GM19035 (cell line): ENCODE measurements at regions not wholly inside any gene's neighbourhood (a gene's known extent, or its start where the extent isn't known, plus 50 kb on each side); places are given as distances from the start of the nearest gene placed in this dataset.
"Not testable (repeated sequence)": the region's sequence is repeated elsewhere in the genome, so short reads cannot be mapped to it uniquely, and the experiment has no call there.

Experiments used
- ATAC-seq: cut with Tn5 transposase; IDR thresholded peaks from one replicate; pipeline ENCODE4 v1.9.1; 2021; ENCODE audit not compliant: unreplicated experiment

GRCh38 chr5:5902678-5903646, 475.4 kb downstream of the MED10 start:
- ATAC-seq = no peak

- ATAC-seq = no peak
Observed at GRCh38 chr5:5900350-5900749, 477.9 kb downstream of the ICE1 start.

GRCh38 chr5:5899716-5900115, 477.2 kb downstream of the ICE1 start:
- ATAC-seq = no peak

GRCh38 chr5:5888284-5888683, 465.8 kb downstream of the ICE1 start:
- no peak for ATAC-seq

DNA sequence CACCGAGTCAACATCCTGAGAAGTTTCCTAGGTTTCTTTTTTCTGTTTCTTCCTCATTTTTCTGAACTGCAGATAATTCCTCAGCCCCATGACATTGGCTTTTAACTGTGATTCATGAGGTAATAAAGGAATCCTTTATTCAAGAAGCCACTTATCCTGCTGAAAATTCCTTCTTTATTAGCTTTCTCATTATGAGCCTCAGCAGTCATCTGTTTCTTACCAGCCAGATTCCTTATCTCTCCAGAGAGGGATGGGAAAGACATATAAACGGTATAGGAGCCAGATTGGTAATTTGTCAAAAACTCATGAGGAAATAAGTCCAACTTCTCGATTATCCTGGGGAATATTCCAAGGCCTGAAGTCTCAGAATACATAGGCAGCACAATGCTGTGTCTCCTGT, 465.4 kb downstream of the ICE1 start:
- ATAC-seq = no peak

DNA sequence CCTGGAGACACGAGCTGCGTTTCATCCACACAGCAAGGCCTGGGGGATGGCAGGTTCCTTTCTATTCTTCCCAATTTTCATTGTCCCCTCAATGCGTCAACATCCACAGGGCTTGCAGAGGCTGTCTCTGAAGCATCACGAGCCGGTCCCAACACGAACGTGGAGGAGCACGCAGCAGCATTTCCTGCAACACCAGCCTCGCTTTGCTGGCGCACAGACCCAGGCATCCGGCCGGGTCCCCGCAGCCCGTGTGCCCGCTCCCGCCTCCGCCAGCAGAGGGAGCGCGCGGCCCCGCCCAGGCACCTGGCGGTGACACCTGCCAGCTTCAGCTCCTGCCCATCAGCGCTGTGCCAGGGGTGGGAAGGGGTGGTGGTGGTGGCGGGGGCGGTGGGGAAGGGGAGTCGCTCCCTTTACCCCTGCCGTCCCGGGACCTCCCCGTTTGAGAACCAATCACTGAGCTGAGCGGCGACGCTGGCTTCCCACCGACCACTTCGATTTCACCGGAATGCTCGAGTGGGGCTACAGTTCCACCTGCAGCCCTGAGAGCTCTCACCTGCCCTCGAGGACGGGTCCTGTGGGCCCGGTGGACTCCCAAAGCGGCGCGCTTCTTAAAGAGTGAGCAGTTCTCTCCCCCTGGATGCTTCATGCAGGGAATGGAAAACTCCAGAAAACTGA, 464.5 kb downstream of the ICE1 start:
- ATAC-seq = peak; percentile 80

DNA sequence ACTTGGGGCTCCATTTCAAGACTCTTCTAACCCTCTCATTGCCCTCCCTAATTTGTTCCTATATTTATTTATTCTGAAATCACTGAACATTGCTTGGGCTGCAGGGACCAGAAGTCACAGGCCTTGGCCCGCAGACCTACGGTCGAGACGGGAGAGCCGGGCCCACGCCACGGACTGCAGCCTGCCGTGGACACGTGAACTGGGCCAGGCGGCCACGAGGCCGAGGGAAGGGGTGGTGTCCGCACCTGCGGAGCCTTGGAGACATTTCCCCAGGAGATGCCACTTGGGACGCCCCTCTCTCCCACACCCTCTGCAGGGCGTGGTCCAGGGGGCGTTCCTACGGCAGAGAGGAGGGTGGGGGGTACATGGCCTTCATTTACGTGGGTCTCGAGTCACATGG, 463.9 kb downstream of the ICE1 start:
- ATAC-seq = no peak

DNA sequence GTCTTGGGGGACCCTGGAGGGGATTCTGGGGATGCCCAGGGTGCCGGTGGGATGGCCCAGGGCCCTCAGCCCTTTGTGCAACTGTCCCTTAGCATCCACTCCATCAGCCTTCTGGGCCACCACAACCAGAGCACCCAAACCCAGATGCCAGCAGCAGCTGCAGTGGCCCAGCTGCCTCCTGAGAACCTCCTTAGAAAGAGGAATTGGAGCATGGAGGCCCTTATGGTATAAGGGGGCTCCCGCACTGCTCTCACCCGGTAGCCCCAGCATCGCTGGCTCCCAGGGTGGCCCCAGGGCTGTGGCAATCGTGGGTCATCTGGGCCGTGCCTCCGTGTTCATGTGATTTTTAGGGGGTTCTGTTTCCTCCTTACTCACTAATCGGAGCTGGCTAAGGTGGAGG, 463.3 kb downstream of the ICE1 start:
- ATAC-seq = no peak

DNA sequence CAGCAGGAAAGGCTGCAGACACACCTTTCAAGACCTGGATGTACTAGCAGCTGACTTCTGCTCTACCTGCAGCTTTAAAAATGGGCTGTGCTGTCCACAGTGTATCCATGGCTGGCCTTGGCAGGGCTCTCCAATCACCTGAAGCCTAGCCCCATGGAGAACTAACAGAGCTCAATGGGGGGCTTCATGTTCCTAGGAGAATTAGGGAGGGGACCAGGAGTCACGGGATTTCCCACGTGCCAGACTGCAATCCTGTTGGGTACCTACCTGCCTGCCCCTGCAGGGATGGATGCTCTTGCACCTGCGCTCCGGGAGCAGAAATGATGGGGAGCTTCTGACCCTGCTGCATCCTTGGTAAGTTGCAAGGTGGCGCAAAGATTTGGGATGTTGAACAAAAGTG, 462.1 kb downstream of the ICE1 start:
- no peak for ATAC-seq

DNA sequence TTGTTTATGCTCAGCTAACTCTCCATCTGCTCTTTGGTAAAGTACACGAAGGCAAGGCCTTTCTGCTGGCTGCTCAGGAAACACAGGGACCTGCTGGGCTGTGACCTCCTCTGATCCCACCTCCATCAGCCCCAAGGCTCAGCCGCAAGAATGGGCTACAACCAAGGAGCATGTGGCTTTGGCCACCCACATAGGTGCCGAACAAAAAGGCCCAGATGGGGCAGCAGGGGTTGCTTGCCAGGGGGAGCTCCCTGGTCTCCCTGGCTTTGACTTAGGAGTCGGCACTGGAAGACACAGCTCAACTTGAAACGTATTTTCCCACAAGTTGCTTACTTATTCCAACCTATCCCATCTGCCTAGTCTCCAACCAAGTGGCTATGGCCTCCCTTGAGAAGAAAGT, 461.1 kb downstream of the ICE1 start:
- no peak for ATAC-seq

DNA sequence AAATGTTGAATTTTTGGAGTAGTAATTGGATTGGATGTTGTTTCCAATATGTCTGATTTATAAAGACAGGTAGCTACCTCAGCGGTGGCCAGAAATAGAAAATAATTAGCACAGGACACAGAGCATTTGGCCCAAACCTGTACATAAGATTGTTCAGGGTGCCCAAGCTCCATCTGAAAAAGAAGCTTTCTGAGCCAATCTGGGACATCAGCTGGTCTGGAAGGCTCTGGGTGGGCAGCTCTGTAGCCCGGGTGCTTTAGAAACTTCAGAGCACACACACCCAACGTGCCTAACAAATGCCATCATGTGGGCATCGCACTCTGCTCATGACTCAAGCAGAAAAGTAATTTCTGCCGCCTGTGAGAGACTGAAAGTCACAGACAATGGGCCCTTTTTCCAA, 460.7 kb downstream of the ICE1 start:
- ATAC-seq = no peak

GRCh38 chr5:5882706-5883105, 460.2 kb downstream of the ICE1 start:
- ATAC-seq = no peak

DNA sequence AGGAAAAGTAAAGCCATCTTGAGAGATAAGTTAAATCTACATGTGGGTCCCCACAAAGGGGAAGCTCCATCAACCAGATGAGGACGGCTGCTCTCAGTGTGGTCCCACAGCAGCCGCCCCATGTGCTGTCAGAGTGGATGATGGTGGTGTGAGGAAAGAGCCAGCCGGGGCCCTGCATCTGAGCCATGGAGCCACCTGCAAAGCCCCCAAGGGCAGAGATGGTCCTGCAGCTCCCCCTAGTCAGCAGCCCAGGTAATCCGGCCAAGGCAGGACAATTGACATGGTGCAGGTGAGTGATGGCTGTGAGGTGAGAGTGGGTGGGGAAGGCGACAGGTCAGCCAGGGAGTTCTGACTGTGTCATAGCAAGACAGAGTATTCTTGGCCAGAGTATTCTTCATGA, 458.8 kb downstream of the ICE1 start:
- ATAC-seq = peak; percentile 55

DNA sequence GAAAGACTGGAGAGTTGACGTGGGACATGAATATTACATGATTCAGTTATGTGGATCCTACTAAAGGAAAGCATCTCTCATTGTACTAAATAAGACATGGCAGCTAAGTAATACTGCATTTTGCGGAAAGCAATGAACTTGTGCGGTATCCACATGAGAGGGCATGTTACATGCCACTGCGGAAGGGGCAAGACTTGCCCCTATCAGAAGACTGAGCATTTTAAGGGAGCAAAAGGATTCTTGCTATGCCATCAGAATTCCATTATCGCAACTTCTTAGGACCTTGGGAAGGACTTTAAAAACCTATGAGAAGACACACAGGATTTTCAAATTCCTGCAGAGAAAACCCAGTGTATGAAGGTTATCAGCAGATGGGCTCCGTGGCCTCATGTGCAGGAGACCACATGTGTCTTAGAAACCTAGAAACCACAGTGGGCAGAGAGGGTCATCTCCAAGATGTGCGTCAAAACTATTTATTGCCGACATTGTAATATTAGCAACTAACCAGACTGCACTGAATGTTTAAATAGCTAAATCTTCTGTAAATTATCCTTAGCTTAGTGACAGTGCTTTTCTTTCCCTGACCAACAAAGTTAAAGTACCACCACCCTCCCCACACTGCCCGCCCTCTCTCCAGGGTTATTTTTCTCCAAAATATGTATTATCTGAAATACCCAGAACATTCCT, 457.7 kb downstream of the ICE1 start:
- no peak for ATAC-seq

- no peak for ATAC-seq
Observed at GRCh38 chr5:5857396-5857795, 434.9 kb downstream of the ICE1 start.

DNA sequence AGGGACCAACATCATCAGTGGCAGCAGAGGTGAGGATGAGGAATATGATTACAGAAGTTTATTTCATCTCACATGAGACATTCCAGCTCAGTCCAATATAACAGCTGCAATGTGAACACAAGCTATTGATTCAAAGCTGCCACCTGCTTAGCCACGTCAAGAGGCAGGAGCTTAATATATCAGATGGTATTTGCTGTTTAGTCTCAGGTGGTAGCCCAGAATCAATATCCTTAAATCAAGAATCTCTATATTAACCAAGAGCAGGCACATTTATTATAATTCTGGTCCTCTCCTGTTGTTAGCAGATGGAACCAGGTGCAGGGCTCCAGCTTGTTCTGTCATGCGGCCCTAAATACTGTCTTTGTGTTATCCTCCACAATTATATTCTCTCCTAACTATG, 431.6 kb downstream of the ICE1 start:
- ATAC-seq = no peak

GRCh38 chr5:5838493-5838892, 416.0 kb downstream of the ICE1 start:
- ATAC-seq = no peak

- not testable (repeated sequence) for ATAC-seq
Observed at GRCh38 chr5:5831622-5832021, 409.1 kb downstream of the ICE1 start.

DNA sequence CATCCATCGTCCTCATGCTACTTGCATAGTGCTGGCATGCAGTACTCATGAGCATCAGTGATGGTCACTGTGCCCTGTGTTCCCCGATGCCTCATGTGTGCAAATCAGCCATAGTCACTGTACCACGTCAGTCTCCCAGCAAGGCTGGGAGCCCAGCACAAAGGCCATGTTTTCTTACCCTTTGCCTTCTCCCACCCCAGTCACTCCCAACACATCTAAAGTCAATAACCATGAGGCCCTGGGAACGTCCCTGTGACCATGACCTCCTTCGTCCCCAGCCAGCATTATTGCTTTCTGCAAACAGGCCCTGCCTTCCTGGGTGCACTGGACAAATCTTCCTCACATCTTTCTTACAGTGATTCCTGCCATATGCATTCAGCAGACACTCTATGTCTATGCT, 406.1 kb downstream of the ICE1 start:
- no peak for ATAC-seq

DNA sequence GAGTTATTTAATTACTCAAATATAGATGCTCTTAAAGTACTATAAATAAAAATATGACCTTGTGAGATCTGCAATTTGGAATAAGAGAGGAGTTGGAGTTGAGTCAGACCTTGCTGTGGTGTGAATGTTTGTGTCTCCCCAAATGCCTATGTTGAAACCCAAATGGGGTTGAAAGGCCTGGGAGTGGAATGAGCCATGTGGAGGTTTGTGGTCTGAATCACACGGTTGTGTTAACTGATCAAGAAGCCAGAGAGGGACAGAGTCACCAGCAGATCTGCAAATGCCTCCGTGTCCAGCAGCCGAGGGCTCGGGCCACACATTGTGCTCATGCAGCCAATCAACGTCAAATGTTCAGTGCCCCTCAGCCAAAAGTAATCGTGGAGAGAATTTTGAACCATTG, 404.4 kb downstream of the ICE1 start:
- no peak for ATAC-seq

DNA sequence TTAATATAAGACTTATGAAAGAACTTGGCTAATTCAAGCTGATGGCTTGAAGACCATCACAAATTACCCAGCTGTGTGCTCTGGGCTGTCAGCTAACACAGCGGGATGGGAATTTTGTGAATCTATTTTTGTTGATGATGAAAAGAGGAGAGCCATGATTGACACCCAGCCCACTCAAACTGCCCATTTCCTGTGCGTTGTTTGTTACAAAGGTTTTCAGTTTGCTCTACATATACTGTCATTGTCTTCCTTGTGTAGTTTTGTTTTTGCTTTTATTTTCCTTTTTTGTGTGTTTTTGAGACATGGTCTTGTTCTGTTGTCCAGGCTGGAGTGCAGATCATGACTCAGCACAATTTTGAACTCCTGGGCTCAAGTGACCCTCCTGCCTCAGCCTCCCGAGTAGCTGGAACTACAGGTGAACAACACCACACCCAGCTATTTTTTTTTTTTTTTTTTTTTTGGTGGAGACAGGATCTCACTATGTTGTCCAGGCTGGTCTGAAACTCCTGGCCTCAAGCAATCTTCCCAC, 400.3 kb downstream of the ICE1 start:
- ATAC-seq = no peak

- ATAC-seq = no peak
Observed at GRCh38 chr5:5816960-5817359, 394.5 kb downstream of the ICE1 start.
